Adrenal gland (tissue), 9 donors: ENCODE measurements at regions not wholly inside any gene's neighbourhood (a gene's known extent, or its start where the extent isn't known, plus 50 kb on each side); places are given as distances from the start of the nearest gene placed in this dataset.

ENCODE experiments used
- DNase-seq, 7 donors: peaks; one replicate each; pipeline ENCODE4 v3.0.0-alpha.2; 2019 to 2020
- H3K27ac ChIP-seq, 5 donors: fragments of 200-600 bp; sonication (generic) in 4 of 5; 1 replicate in 3 of 5; 2 replicates in 2 of 5; pipeline versions ENCODE4 v1.5.1 to v1.8.0; 2016 to 2020; ENCODE audit warnings: mild to moderate bottlenecking in 1 of 5
- H3K27me3 ChIP-seq: fragments of 200-600 bp; 2 replicates; pipeline ENCODE4 v1.8.0; 2021
- H3K36me3 ChIP-seq, 2 donors: fragments of 200-600 bp; replicated peaks in 1 of 2; 1 replicate in 1 of 2; 2 replicates in 1 of 2; pipeline versions ENCODE4 v1.5.1 to v1.8.0; 2018 to 2022
- H3K4me1 ChIP-seq, 2 donors: fragments of 200-600 bp; replicated peaks in 1 of 2; 1 replicate in 1 of 2; 2 replicates in 1 of 2; pipeline versions ENCODE4 v1.5.1 to v1.8.0; 2018 to 2021
- H3K4me3 ChIP-seq, 4 donors: fragments of 200-600 bp; sonication (generic) in 3 of 4; one replicate each; pipeline ENCODE4 v1.5.1; 2016 to 2018
- H3K9me3 ChIP-seq, 3 donors: fragments of 200-600 bp; sonication (generic) in 1 of 3; replicated peaks in 1 of 3; 1 replicate in 2 of 3; 2 replicates in 1 of 3; pipeline versions ENCODE4 v1.5.1 to v1.8.0; 2016 to 2021
- CTCF ChIP-seq, 6 experiments: fragments of 450-650 bp in 4 of 6; fragments of 200-600 bp in 2 of 6; sonication (generic) in 1 of 6; IDR thresholded peaks; 1 replicate in 5 of 6; 2 replicates in 1 of 6; pipeline versions ENCODE4 v1.5.1 to v1.8.0; 2016 to 2021; ENCODE audit warnings: antibody characterized with exemption in 6 of 6, mild to moderate bottlenecking in 2 of 6, moderate library complexity in 1 of 6
- POLR2A ChIP-seq, 2 donors: fragments of 450-650 bp; IDR thresholded peaks; one replicate each; pipeline ENCODE4 v1.6.1; 2017; ENCODE audit warnings: antibody characterized with exemption in 2 of 2, mild to moderate bottlenecking in 2 of 2, moderate library complexity in 1 of 2
- WGBS, 4 donors: extraction: QIAGEN DNeasy Blood & Tissue Kit in 2 of 4; methylation state at CpG; one replicate each; pipeline versions ENCODE4 v1.1.5 to v1.1.7; 2013 to 2017; 5-methylcytosine and 5-hydroxymethylcytosine counted together
- intact Hi-C, 2 donors: fragments of 100-400 bp; cut with DNase I; formaldehyde crosslinking; loops; one replicate each; pipeline versions ENCODE4 v1.14.1 to v1.15.0; 2022 to 2023
- donor health status: healthy with polysubstance abuse.
- donor health status: Bipolar disorder and iron deficiency.
- donor health status: DM: yes; HTN: yes; CAD: no.
- donor health status: DM: no; HTN: no; CAD: no.
- donor health status: DM: no; HTN: no; CAD: no.

- DNase-seq = no peak
- Histone ChIP-seq H3K9me3 (no peaks in the 10 kb centered on the region), H3K27ac (no peak overlapping the region), H3K36me3 (no peaks in the 10 kb centered on the region), H3K4me3 (no peak overlapping the region), H3K27me3 (no peaks in the 10 kb centered on the region), H3K4me1 (no peaks in the 10 kb centered on the region)
- intact Hi-C loops = no loop called here
- 63 to 89% (median 80%) methylated on average over 3 of the region's 3 CpGs for WGBS, 4 donors
- no peak for TF ChIP-seq POLR2A (IDR thresholded peaks at IDR 0.05)
- TF ChIP-seq CTCF (IDR thresholded peaks at IDR 0.05) = no peak
Measured at GRCh38 chr11:10942620-10943019, 84.8 kb upstream of the ZBED5 start.

GRCh38 chr11:10941871-10942270 lies 84.0 kb upstream of the ZBED5 start:
- 63 to 84% (median 72%) methylated on average over 1 of the region's 1 CpG for WGBS, 4 donors

GRCh38 chr11:10941414-10941813 lies 83.6 kb upstream of the ZBED5 start:
- Histone ChIP-seq H3K9me3 (no peaks in the 10 kb centered on the region), H3K36me3 (no peaks in the 10 kb centered on the region), H3K4me3 (no peak overlapping the region), H3K27ac (no peak overlapping the region), H3K27me3 (no peaks in the 10 kb centered on the region), H3K4me1 (no peaks in the 10 kb centered on the region)
- WGBS, 4 donors = 54 to 100% (median 64%) methylated on average over 1 of the region's 1 CpG
- DNase-seq = no peak
- TF ChIP-seq CTCF (IDR thresholded peaks at IDR 0.05) = no peak
- no peak for TF ChIP-seq POLR2A (IDR thresholded peaks at IDR 0.05)
- intact Hi-C loops = no loop called here

More at GRCh38 chr11:10941871-10942270, 84.0 kb upstream of the ZBED5 start:
- intact Hi-C loops = no loop called here
- Histone ChIP-seq H3K27ac (no peak overlapping the region), H3K4me1 (no peaks in the 10 kb centered on the region), H3K4me3 (no peak overlapping the region), H3K27me3 (no peaks in the 10 kb centered on the region), H3K9me3 (no peaks in the 10 kb centered on the region), H3K36me3 (no peaks in the 10 kb centered on the region)
- DNase-seq = no peak
- TF ChIP-seq POLR2A (IDR thresholded peaks at IDR 0.05) (no peak), CTCF (IDR thresholded peaks at IDR 0.05) (no peak)

GRCh38 chr11:10938650-10939387 lies 81.0 kb upstream of the ZBED5 start:
- no peak for DNase-seq
- intact Hi-C loops = loop anchor here in 1 of 2 donors (10.0 kb wide), 2 partner anchors 134 to 836 kb away; partner anchors contain the start of gene EIF4G2
- H3K4me1 ChIP-seq = no peaks in the 10 kb centered on the region
- 75 to 84% (median 77%) methylated on average over 3 to 5 of the region's 5 CpGs for WGBS, 4 donors
- no peaks in the 10 kb centered on the region for H3K36me3 ChIP-seq
- no peak overlapping the region for H3K4me3 ChIP-seq
- TF ChIP-seq CTCF (IDR thresholded peaks at IDR 0.05) (no peak), POLR2A (IDR thresholded peaks at IDR 0.05) (no peak)
- no peaks in the 10 kb centered on the region for H3K27me3 ChIP-seq
- H3K27ac ChIP-seq = no peak overlapping the region
- H3K9me3 ChIP-seq = no peaks in the 10 kb centered on the region
